HG03095 (cell line): ENCODE measurements at regions not wholly inside any gene's neighbourhood (a gene's known extent, or its start where the extent isn't known, plus 50 kb on each side); places are given as distances from the start of the nearest gene placed in this dataset.
A peak's percentile ranks its signal among the peaks of the same experiment; 100 is the strongest.
"Not testable (repeated sequence)": the region's sequence is repeated elsewhere in the genome, so short reads cannot be mapped to it uniquely, and the experiment has no call there.

Source experiments
- ATAC-seq: cut with Tn5 transposase; IDR thresholded peaks from one replicate; pipeline ENCODE4 v1.9.1; 2021; ENCODE audit warnings: moderate library complexity; ENCODE audit not compliant: unreplicated experiment

- no peak for ATAC-seq
These were observed 322.1 kb upstream of the MEX3C start for GRCh38 chr18:51519571-51519970.

GRCh38 chr18:51520676-51521180 lies 323.2 kb upstream of the MEX3C start:
- no peak for ATAC-seq

GRCh38 chr18:51522338-51522737 lies 324.9 kb upstream of the MEX3C start:
- ATAC-seq = no peak

GRCh38 chr18:51522821-51523220 lies 325.3 kb upstream of the MEX3C start:
- ATAC-seq = no peak

GRCh38 chr18:51523671-51524070 lies 326.2 kb upstream of the MEX3C start:
- ATAC-seq = no peak

- ATAC-seq = no peak
These were observed 328.2 kb upstream of the MEX3C start for GRCh38 chr18:51525453-51526225.

GRCh38 chr18:51527826-51528225 lies 330.3 kb upstream of the MEX3C start:
- no peak for ATAC-seq

GRCh38 chr18:51531501-51531900 lies 334.0 kb upstream of the MEX3C start:
- no peak for ATAC-seq

- ATAC-seq = peak; percentile 69
These were observed 340.0 kb upstream of the MEX3C start for GRCh38 chr18:51537487-51537886.

- ATAC-seq = no peak
These were observed 343.1 kb upstream of the MEX3C start for GRCh38 chr18:51540562-51540961.

- no peak for ATAC-seq
These were observed 343.7 kb upstream of the MEX3C start for GRCh38 chr18:51541230-51541629.

- ATAC-seq = no peak
These were observed 346.2 kb upstream of the MEX3C start for GRCh38 chr18:51543658-51544155.

GRCh38 chr18:51545446-51545845 lies 348.0 kb upstream of the MEX3C start:
- no peak for ATAC-seq

- ATAC-seq = no peak
These were observed 361.9 kb upstream of the MEX3C start for GRCh38 chr18:51559198-51559901.

- ATAC-seq = no peak
These were observed 362.4 kb upstream of the MEX3C start for GRCh38 chr18:51559902-51560287.

GRCh38 chr18:51561821-51562220 lies 364.3 kb upstream of the MEX3C start:
- ATAC-seq = no peak

GRCh38 chr18:51562866-51563265 lies 365.4 kb upstream of the MEX3C start:
- no peak for ATAC-seq

GRCh38 chr18:51563396-51563795 lies 365.9 kb upstream of the MEX3C start:
- ATAC-seq = no peak

- ATAC-seq = no peak
These were observed 370.7 kb upstream of the MEX3C start for GRCh38 chr18:51568151-51568550.

- ATAC-seq = no peak
These were observed 371.7 kb upstream of the MEX3C start for GRCh38 chr18:51569153-51569552.

- ATAC-seq = no peak
These were observed 372.1 kb upstream of the MEX3C start for GRCh38 chr18:51569561-51569960.

GRCh38 chr18:51570071-51570470 lies 372.6 kb upstream of the MEX3C start:
- not testable (repeated sequence) for ATAC-seq
